Stimulated activated CD4-positive, alpha-beta T cell treated with anti-CD3 and anti-CD28 coated beads, Interleukin-12 subunit alpha, Interleukin-12 subunit beta, amount 100 ng/mL, for 4 hours (primary cell): ENCODE measurements at regions not wholly inside any gene's neighbourhood (a gene's known extent, or its start where the extent isn't known, plus 50 kb on each side); places are given as distances from the start of the nearest gene placed in this dataset.
"Not testable (repeated sequence)": the region's sequence is repeated elsewhere in the genome, so short reads cannot be mapped to it uniquely, and the experiment has no call there.

Experiments
- DNase-seq: peaks from one replicate; pipeline ENCODE4 v3.0.0-alpha.2; 2020

DNA sequence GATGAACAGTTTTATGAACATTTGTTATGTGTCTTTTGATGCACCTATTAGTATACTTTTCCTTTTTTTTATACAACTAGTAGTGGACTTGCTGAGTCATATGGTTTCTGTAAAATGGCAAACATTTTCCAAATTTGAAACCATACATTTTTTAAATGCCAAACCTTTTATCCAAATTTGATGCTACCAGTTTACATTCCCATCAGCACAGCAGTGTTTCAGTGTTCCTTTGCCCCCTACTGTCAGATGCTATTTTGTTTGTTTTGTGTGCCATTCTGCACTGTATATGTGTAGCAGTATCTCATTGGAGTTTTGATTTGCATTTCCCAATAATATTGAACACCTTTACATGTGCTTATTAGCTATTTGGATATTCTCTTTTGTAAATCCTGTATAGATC lies 219.4 kb downstream of the TANC2 start:
- DNase-seq: no peak

- no peak for DNase-seq
Measured at GRCh38 chr17:63189082-63189481, 223.0 kb downstream of the TANC2 start.

GRCh38 chr17:63189930-63190329 lies 223.9 kb downstream of the TANC2 start:
- no peak for DNase-seq

- DNase-seq: no peak
Measured at GRCh38 chr17:63190821-63191370, 224.9 kb downstream of the TANC2 start.

DNA sequence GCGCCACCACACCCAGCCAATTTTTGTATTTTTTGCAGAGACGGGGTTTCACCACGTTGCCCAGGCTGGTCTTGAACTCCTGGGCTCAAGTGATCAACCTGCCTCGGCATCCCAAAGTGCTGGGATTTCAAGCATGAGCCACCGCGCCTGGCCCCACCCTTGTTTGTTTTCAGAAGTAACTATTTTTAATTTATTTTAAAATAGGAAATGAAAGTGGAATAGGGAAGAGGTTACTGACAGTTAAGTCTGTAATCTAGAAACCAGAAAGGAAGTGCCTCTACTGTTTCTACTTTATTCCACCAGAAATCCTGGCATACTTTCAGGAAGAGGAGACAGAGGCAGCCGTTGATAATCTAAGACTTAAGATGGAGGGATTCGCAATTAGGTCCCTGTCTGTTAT lies 225.6 kb downstream of the TANC2 start:
- DNase-seq: no peak

- no peak for DNase-seq
Measured at GRCh38 chr17:63193827-63194226, 227.8 kb downstream of the TANC2 start.

DNA sequence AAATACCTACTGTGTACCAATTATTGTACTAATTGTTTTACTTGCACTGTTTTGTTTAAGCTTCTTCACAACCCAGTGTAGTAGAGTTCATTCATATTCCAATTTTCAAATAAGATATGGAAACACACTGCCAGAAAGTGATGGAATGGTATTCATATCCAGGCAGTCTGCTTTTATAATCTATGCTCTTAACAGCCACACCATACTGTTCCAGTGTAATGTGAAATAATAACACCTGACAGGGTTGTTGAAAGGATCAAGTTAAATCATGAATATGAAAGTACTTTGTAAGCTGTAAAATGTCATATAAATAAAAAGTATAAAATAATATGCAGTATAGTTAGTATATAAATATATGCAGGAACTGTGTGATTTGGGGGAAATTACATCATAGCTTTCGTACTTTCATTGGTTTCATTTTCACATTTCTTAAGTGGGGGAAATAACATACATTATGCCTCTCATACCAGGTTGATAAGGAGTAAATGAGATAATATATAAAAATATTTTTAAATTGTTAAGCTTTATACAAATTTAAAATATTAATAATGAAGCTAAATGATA lies 230.8 kb downstream of the TANC2 start:
- DNase-seq: no peak

DNA sequence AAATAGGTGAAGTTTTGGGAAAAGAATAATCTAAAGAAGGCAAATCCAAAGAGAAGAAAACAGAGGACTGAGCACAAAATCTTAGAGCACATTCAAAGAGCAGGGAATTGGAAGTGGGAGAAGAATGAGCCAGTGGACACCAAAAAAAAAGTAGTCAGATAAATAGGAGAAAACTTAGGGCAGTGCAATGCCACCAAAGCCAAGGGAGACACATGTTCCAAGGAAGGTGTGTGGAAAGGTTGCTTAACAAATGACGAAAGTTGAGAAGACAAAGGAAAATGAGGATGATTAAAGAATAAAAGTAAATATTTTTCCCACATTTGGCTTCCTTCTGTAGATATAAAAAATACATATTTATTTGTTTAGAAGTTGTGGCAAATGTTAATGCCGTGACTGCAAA lies 237.6 kb downstream of the TANC2 start:
- DNase-seq: no peak

DNA sequence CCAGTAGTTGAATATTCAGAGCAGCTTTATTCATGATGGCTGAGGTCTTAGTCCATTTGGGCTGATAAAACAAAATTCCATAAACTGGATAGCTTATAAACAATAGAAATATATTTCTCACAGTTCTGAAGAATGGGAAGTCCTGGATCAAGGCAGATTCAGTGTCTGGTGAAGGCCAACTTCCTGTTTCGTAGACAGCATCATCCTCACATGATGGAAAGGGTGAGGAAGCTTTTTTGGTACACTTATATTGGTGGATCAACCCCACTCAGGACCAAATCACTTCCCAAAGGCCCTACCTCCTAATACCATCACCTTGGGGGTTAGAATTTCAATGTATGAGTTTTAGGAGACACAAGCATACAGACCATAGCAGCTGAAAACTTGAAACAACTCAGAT lies 224.2 kb downstream of the CYB561 start:
- DNase-seq: no peak

- DNase-seq: peak; percentile 6
Measured at GRCh38 chr17:63222655-63223054, 223.5 kb downstream of the CYB561 start.

DNA sequence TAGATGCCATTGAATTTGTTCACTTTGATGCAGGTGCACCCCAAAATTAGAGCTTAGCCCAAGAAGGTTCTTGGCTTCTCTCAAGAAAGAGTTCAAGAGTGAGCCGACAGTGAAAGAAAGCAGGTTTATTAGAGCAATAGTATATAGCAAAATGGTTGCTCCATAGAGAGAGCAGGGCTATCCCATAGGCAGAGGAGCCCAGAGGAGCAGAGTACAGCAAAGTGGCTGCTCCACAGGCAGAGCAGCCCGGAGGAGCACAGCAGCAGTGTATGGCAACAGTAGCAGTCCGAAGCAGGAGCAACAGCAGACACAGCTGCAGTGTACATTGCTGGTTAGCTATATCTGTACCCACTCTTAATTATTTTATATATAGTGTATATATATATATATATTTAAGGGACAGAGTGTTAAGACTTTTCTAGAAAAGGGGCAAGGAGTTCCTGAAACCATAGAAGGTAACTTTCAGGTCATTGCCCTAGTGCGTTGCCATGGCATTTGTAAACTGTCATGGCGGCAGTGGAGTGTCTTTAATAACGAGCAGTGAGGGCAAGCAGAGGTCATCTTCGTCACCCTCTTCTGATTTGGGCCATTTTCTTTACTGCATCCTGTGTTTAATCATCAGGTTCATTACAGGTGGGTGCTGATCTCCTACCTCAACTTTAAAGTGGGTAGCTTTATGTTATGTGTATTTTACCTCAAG lies 222.7 kb downstream of the CYB561 start:
- DNase-seq: no peak

DNA sequence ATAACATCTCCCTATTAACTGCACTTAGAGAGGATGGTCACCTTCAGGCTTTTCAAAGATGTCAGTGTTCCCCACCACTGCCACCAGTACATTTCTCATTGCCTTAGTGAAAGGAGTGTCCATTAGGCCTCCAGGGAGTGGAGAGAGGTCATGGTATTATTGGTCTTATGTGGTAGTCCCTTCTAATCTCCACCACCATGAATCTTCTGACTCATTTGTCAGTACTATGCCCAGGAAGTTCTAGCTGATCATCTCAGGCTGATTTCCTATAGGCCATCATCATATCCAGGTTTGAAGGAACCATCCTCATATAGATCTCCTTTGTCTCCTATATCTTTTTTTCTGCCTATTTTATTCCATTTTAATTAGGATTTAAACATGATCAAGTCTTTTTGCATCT lies 221.5 kb downstream of the CYB561 start:
- no peak for DNase-seq

DNA sequence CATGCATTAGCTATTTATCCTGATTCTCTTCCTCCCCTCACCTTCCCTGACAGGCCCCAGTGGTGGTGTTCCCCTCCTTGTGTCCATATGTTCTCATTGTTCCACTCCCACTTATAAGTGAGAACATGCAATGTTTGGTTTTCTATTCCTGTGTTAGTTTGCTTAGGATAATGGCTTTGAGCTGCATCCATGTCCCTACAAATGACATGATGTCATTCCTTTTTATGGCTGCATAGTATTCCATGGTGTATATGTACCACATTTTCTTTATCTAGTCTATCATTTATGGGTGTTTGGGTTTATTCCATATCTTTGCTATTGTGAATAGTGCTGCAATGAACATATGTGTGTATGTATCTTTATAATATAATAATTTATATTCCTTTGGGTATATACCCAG lies 219.4 kb downstream of the CYB561 start:
- not testable (repeated sequence) for DNase-seq

DNA sequence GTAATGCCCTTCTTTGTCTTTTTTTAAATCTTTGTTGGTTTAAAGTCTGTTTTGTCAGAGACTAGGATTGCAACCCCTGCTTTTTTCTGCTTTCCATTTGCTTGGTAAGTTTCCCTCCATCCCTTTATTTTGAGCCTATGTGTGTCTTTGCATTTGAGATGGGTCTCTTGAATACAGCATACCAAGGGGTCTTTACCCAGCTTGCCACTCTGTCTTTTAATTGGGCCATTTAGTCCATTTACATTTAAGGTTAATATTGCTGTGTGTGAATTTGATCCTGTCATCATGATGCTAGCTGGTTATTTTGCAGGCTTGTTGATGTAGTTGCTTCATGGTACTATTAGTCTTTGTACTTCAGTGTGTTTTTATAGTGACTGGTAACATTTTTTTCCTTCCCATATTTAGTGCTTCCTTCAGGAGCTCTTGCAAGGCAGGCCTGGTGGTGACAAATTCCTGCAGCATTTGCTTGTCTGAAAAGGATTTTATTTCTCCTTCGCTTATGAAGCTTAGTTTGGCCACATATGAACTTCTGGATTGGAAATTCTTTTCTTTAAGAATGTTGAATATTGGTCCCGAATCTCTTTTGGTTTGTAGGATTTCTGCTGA lies 215.0 kb downstream of the CYB561 start:
- not testable (repeated sequence) for DNase-seq

GRCh38 chr17:63232565-63233310 lies 213.4 kb downstream of the CYB561 start:
- DNase-seq: no peak

GRCh38 chr17:63240106-63240505 lies 206.0 kb downstream of the CYB561 start:
- no peak for DNase-seq

DNA sequence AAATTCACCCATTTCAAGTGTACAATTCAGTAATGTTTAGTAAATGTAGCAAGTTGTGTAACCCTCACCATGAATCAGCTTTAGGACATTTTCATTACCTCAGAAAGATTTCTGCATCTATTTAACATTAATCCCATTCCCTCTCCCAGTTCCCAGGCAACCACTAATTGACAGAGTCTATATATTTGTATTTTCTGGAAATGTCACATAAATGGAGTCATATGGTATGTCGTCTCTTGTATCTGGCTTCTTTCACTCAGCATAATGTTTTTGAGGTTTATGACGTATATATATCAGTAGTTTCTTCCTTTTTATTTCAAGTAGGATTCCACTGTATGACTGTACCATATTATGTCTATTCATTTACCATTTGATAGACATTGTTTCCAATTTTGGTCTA lies 199.8 kb downstream of the CYB561 start:
- no peak for DNase-seq

- DNase-seq: no peak
Measured at GRCh38 chr17:63247706-63248105, 198.4 kb downstream of the CYB561 start.

DNA sequence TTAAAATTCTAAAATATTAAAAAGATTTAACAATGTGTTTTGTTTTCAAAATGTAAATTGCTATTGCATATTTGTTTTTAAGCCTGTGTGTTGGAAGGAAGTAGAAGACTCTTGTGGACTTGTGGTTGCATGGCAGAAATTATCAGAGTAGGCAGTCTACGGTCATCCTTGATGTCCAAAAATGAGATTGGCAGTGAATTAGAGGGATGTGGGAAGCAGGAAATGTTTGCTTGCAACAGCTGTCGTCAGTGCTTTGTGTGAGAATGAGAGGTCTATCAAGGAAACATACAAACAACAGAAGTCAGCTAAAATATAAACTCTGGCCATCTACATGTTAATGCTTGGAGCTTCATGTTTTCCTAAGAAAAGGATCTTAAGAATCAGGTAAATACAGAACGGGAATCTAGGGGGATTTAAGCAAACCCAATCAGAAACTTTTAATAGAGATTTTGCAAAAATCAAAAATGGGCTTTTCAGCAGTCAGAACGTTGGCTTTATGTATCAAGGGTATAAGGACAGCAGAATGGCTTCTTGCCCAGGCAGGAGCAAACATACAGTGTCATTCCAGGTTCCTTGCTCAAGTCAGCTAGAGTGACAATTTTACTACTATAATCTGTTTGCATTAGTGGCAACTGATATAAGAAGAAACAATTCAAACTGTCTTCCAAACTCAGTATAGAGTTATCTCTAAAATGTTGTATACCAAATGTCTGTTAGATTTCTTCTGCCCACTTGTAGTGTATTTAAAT lies 196.7 kb downstream of the CYB561 start:
- no peak for DNase-seq

- DNase-seq: no peak
Measured at GRCh38 chr17:63250830-63251229, 195.3 kb downstream of the CYB561 start.

- no peak for DNase-seq
Measured at GRCh38 chr17:63258785-63259184, 187.3 kb downstream of the CYB561 start.

DNA sequence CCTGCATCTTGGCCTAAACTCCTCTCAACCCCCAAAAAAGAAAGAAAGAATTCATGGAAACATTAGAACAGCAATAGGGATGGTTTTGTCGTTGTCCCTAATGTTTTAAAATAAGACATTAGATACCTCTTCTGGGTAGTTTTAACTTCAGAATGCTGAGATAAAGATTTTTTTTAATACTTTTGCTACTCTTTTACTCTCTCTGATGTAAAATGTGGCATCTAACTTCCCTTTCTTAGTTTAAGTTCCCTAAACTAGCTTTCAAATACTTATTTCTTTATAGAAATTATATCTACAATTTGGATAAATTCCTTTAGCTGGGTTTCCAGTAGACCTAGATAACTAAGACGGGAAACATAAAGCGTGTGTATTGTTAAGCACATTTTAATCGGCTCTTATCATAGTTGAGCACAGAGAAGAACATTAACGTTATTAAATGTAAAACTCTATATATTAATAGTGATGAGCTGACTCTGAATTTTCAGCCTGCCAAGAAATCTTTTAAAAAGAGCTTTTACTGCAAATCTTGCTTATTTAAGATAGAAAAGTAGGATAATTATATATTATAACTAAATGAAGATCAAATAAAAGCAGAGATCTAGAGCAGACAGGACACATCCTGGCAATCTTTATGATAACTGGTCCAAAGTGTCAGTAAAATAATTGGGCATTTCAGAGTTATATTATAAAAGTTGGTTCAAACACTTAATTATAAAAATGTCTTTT lies 183.2 kb downstream of the CYB561 start:
- no peak for DNase-seq
